HL-60/S4 (cell line): ENCODE measurements at regions not wholly inside any gene's neighbourhood (a gene's known extent, or its start where the extent isn't known, plus 50 kb on each side); places are given as distances from the start of the nearest gene placed in this dataset.

ENCODE experiments used
- in situ Hi-C: fragments of 300-500 bp; cut with MboI; formaldehyde crosslinking; loops from 2 replicates; pipeline ENCODE4 v1.14.3; 2022; ENCODE audit warnings: low sequenced_read_pairs

- in situ Hi-C loops = no loop called here
Measured at GRCh38 chr5:68352166-68352565, 136.6 kb downstream of the PIK3R1 start.

- in situ Hi-C loops = no loop called here
Measured at GRCh38 chr5:68353605-68354004, 138.0 kb downstream of the PIK3R1 start.

- in situ Hi-C loops = no loop called here
Measured at GRCh38 chr5:68354315-68354714, 138.8 kb downstream of the PIK3R1 start.

GRCh38 chr5:68356216-68356615 is 140.7 kb downstream of the PIK3R1 start:
- in situ Hi-C loops = no loop called here

- in situ Hi-C loops = no loop called here
Measured at GRCh38 chr5:68356623-68357022, 141.1 kb downstream of the PIK3R1 start.

- in situ Hi-C loops = no loop called here
Measured at GRCh38 chr5:68359699-68360098, 144.1 kb downstream of the PIK3R1 start.

GRCh38 chr5:68362331-68362730 is 146.8 kb downstream of the PIK3R1 start:
- in situ Hi-C loops = no loop called here

GRCh38 chr5:68365889-68366288 is 150.3 kb downstream of the PIK3R1 start:
- in situ Hi-C loops = no loop called here

- in situ Hi-C loops = no loop called here
Measured at GRCh38 chr5:68367287-68367686, 151.7 kb downstream of the PIK3R1 start.

- in situ Hi-C loops = no loop called here
Measured at GRCh38 chr5:68367717-68368116, 152.2 kb downstream of the PIK3R1 start.

- in situ Hi-C loops = no loop called here
Measured at GRCh38 chr5:68368311-68369022, 152.9 kb downstream of the PIK3R1 start.

- in situ Hi-C loops = no loop called here
Measured at GRCh38 chr5:68369023-68369359, 153.4 kb downstream of the PIK3R1 start.

- in situ Hi-C loops = no loop called here
Measured at GRCh38 chr5:68369457-68370125, 154.0 kb downstream of the PIK3R1 start.

GRCh38 chr5:68370196-68370595 is 154.6 kb downstream of the PIK3R1 start:
- in situ Hi-C loops = no loop called here

- in situ Hi-C loops = no loop called here
Measured at GRCh38 chr5:68371607-68372006, 156.1 kb downstream of the PIK3R1 start.

- in situ Hi-C loops = no loop called here
Measured at GRCh38 chr5:68372161-68372560, 156.6 kb downstream of the PIK3R1 start.

- in situ Hi-C loops = no loop called here
Measured at GRCh38 chr5:68373050-68373449, 157.5 kb downstream of the PIK3R1 start.

- in situ Hi-C loops = no loop called here
Measured at GRCh38 chr5:68374796-68375518, 159.4 kb downstream of the PIK3R1 start.

GRCh38 chr5:68375540-68375939 is 160.0 kb downstream of the PIK3R1 start:
- in situ Hi-C loops = no loop called here

- in situ Hi-C loops = no loop called here
Measured at GRCh38 chr5:68376935-68377334, 161.4 kb downstream of the PIK3R1 start.

GRCh38 chr5:68377733-68378132 is 162.2 kb downstream of the PIK3R1 start:
- in situ Hi-C loops = no loop called here

GRCh38 chr5:68378204-68378820 is 162.8 kb downstream of the PIK3R1 start:
- in situ Hi-C loops = no loop called here
